ENCODE measurements at regions not wholly inside any gene's neighbourhood (a gene's known extent, or its start where the extent isn't known, plus 50 kb on each side); places are given as distances from the start of the nearest gene placed in this dataset.

DNA sequence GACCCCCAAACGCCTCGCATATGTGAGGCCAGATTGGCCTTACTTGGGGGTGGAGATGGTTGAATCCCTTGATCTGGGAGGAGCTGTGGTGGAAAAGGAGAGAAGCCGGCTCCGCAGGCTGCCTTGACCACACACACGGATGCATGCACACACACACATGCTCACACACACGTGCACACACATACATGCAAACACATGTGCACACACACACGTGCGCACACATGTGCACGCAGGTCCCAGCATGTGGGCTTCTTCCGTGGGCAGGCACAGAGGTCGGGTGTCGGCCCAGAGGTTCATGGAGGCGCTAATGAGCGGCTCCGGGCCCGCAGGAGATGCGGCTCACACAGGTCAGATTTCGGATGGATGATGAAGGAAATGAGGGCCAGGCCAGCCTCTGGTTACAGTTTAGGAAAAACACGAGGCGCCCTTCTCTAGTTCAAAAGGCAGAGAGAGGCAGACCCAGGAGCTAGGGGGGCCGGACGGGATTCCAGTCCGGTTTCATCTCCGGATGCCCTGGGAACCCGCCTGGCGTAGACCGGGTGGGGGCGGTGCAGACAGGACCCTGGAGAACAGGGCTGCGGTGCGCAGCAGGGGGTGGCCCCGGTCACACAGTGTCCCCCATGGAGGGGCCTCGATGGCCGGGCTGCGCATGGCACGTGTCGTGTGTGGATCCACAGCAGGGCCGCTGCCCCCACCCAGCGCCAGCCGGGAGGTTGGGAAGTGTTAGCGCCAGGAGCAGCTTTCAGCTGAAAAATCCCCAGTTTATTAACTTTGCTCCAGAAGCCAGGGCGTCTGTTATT lies 91.1 kb upstream of the ACTRT2 start:
- Histone ChIP-seq H3K4me1 (ENCODE audit: insufficient read depth, low read length, poor library complexity, severe bottlenecking) (no peaks in the 10 kb centered on the region), H3K4me3 (ENCODE audit: low read depth, low read length, poor library complexity, severe bottlenecking) (no peak overlapping the region), H3K27ac (ENCODE audit: low read depth, low read length, poor library complexity, severe bottlenecking) (no peak overlapping the region), H3K27me3 (replicated peaks; ENCODE audit: insufficient read depth, low read depth, low read length, poor library complexity) (peaks cover 50% of the 10 kb centered on the region), H3K9me3 (ENCODE audit: low read depth, low read length, poor library complexity, severe bottlenecking) (no peaks in the 10 kb centered on the region), H3K36me3 (ENCODE audit: insufficient read depth, low read length, poor library complexity, severe bottlenecking) (no peaks in the 10 kb centered on the region)
- intact Hi-C loops (cut with micrococcal nuclease; ENCODE audit: unreplicated experiment) = no loop called here
- CTCF ChIA-PET = no interaction called here
- TF ChIP-seq, protein P1, sequence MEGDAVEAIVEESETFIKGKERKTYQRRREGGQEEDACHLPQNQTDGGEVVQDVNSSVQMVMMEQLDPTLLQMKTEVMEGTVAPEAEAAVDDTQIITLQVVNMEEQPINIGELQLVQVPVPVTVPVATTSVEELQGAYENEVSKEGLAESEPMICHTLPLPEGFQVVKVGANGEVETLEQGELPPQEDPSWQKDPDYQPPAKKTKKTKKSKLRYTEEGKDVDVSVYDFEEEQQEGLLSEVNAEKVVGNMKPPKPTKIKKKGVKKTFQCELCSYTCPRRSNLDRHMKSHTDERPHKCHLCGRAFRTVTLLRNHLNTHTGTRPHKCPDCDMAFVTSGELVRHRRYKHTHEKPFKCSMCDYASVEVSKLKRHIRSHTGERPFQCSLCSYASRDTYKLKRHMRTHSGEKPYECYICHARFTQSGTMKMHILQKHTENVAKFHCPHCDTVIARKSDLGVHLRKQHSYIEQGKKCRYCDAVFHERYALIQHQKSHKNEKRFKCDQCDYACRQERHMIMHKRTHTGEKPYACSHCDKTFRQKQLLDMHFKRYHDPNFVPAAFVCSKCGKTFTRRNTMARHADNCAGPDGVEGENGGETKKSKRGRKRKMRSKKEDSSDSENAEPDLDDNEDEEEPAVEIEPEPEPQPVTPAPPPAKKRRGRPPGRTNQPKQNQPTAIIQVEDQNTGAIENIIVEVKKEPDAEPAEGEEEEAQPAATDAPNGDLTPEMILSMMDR (conservative IDR thresholded peaks at IDR 0.05; ENCODE audit: low read depth, low read length) = no peak
- TF ChIP-seq EZH2 (IDR thresholded peaks at IDR 0.05; ENCODE audit: borderline replicate concordance, low read depth, low read length, poor library complexity, severe bottlenecking) = no peak
- BruUV-seq (replicated peaks) = no TSS peak
- POLR2A ChIA-PET (ENCODE audit: low non-redundant PET) = no interaction called here
- DNase-seq (ENCODE audit: low spot score) = no peak

DNA sequence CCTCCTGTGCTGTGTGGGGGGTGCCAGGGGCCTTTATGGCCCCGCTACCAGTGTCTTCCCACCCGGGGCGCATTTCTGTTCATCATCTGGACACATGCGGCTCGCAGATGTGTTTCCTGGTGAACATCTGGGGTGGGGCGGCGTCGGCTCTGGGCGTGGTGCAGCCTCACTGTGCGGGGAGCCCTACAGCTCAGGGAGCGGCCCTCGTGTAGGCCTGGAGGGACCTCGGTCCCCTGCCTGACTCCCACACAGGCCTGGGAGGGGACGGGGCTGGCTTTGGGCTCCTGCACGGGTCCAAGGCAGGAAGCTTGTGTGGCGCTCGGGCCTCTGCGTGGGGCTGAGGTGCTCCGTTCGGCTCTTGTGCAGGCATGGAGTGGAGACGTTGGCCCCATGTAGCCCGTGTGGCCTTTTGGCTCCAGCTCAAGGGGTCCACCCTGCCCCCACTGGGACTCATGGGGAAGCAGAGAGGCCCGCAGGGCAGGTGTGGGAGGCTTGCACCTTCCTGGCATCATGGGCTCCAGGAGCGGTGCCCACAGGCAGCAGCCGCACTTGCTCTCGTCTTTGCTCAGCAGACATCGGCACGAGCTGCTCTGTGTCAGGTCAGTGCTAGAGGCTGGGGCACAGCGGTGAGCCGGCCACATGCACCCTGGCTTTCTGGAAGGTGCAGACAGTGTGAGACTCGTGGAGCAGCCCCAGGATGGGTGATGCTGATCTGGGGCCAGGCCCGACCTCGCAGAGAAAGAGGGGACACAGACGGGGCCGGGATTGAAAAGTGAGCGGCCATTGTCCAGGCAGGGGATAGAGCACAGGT lies 90.1 kb upstream of the ACTRT2 start:
- Histone ChIP-seq H3K9me3 (ENCODE audit: low read depth, low read length, poor library complexity, severe bottlenecking) (no peaks in the 10 kb centered on the region), H3K27me3 (replicated peaks; ENCODE audit: insufficient read depth, low read depth, low read length, poor library complexity) (peaks cover 50% of the 10 kb centered on the region), H3K27ac (ENCODE audit: low read depth, low read length, poor library complexity, severe bottlenecking) (no peak overlapping the region), H3K36me3 (ENCODE audit: insufficient read depth, low read length, poor library complexity, severe bottlenecking) (no peaks in the 10 kb centered on the region), H3K4me1 (ENCODE audit: insufficient read depth, low read length, poor library complexity, severe bottlenecking) (no peaks in the 10 kb centered on the region), H3K4me3 (ENCODE audit: low read depth, low read length, poor library complexity, severe bottlenecking) (no peak overlapping the region)
- CTCF ChIA-PET = no interaction called here
- no TSS peak for BruUV-seq (replicated peaks)
- TF ChIP-seq, protein P1 (conservative IDR thresholded peaks at IDR 0.05; ENCODE audit: low read depth, low read length) = no peak
- TF ChIP-seq EZH2 (IDR thresholded peaks at IDR 0.05; ENCODE audit: borderline replicate concordance, low read depth, low read length, poor library complexity, severe bottlenecking) = no peak
- DNase-seq (ENCODE audit: low spot score) = no peak
- intact Hi-C loops (cut with micrococcal nuclease; ENCODE audit: unreplicated experiment) = no loop called here
- POLR2A ChIA-PET (ENCODE audit: low non-redundant PET) = no interaction called here

DNA sequence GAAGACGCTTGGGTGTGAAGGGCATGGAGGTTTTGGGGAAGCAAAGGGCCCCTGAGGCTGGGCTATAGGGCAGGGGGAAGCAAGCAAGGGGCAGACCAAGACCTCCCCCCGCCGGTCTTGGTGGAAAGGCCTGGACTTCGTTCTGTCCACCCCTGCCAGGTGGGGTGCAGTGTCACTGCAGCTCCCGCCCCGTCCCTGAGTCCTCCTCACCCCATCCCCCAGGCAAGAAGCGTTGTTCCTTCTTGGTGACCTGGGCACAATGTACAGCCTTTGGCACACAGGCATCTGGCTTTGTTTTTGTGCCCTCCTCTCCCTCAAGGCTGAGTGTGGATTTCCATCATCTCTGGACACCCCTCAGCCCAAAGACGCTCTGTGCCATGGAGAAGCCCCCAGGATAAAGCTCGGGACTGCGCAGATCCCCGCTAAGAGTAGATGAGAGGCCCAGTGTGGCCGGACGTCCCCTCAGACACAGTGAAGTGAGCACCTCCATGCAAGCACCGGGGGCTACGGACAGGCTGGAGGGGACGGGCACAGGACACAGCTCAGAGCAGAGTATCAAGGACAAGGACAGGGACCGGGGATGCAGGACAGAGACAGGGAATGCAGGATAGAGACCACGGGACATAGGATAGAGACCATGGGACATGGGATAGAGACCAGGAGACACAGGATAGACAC lies 89.4 kb upstream of the ACTRT2 start:
- no peak for DNase-seq (ENCODE audit: low spot score)
- POLR2A ChIA-PET (ENCODE audit: low non-redundant PET) = no interaction called here
- Histone ChIP-seq H3K9me3 (ENCODE audit: low read depth, low read length, poor library complexity, severe bottlenecking) (no peaks in the 10 kb centered on the region), H3K27ac (ENCODE audit: low read depth, low read length, poor library complexity, severe bottlenecking) (no peak overlapping the region), H3K27me3 (replicated peaks; ENCODE audit: insufficient read depth, low read depth, low read length, poor library complexity) (peaks cover 50% of the 10 kb centered on the region), H3K4me3 (ENCODE audit: low read depth, low read length, poor library complexity, severe bottlenecking) (no peak overlapping the region), H3K4me1 (ENCODE audit: insufficient read depth, low read length, poor library complexity, severe bottlenecking) (no peaks in the 10 kb centered on the region), H3K36me3 (ENCODE audit: insufficient read depth, low read length, poor library complexity, severe bottlenecking) (no peaks in the 10 kb centered on the region)
- intact Hi-C loops (cut with micrococcal nuclease; ENCODE audit: unreplicated experiment) = no loop called here
- no TSS peak for BruUV-seq (replicated peaks)
- no peak for TF ChIP-seq EZH2 (IDR thresholded peaks at IDR 0.05; ENCODE audit: borderline replicate concordance, low read depth, low read length, poor library complexity, severe bottlenecking)
- CTCF ChIA-PET = no interaction called here
